GM18858 (cell line): ENCODE measurements at regions not wholly inside any gene's neighbourhood (a gene's known extent, or its start where the extent isn't known, plus 50 kb on each side); places are given as distances from the start of the nearest gene placed in this dataset.
"Not testable (repeated sequence)": the region's sequence is repeated elsewhere in the genome, so short reads cannot be mapped to it uniquely, and the experiment has no call there.

Experiments used
- ATAC-seq: cut with Tn5 transposase; IDR thresholded peaks from one replicate; pipeline ENCODE4 v1.9.1; 2021; ENCODE audit not compliant: unreplicated experiment

DNA sequence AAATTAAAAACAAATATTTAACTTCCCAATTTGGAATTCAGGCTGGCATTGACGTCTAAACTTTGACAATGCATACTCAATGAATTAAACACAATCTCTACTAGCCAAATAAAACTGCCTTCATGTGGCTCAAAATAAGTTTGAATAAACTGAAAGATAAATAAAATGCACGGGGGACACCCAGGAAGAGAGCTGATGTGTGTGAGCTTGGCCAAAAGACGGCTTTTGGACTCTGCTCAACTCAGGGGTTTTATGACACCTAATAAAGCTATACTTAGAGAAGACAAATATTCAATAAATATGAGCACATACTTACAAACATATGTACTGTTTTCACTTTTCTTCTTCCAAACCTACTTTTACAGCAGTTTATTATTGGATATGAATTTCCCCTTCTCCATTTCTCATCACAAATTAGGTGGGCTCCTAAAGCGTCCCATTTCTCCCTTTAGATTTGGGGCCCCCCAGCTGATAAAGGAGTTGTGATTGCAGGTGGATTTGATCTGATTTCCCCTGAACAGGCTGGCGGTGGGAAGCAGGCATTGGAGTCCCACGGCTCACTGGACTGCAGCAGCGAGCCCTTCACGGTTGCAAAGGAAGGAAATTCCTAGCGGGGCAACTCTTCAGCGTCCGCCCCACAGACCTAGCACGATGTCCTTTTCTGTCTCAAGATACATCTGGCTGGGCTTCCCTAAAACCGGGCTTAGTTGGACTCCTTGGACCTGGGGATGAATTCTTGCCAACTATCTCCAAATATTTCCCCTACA, 79.6 kb downstream of the INSIG1 start:
- no peak for ATAC-seq

GRCh38 chr7:155377838-155378579, 79.9 kb upstream of the EN2 start:
- no peak for ATAC-seq

DNA sequence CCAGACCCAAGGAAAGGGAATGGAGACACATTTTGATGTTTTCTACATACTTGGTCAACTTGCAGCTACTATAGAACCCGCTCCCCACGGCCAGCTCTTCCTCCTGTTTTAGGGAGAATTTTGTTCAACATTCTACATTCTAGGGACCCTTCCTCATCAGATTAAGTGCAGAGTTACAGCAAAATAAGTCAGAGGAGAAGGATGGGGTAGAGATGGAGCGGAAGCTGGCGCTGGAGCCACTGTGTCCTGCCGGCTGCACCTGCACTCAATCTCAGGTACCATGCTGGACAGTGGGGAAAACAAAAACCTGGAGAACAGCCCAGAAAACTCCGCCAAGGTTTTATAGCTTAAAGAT, 79.4 kb upstream of the EN2 start:
- no peak for ATAC-seq

- ATAC-seq, result no peak
These were observed 78.7 kb upstream of the EN2 start for GRCh38 chr7:155378959-155379871.

DNA sequence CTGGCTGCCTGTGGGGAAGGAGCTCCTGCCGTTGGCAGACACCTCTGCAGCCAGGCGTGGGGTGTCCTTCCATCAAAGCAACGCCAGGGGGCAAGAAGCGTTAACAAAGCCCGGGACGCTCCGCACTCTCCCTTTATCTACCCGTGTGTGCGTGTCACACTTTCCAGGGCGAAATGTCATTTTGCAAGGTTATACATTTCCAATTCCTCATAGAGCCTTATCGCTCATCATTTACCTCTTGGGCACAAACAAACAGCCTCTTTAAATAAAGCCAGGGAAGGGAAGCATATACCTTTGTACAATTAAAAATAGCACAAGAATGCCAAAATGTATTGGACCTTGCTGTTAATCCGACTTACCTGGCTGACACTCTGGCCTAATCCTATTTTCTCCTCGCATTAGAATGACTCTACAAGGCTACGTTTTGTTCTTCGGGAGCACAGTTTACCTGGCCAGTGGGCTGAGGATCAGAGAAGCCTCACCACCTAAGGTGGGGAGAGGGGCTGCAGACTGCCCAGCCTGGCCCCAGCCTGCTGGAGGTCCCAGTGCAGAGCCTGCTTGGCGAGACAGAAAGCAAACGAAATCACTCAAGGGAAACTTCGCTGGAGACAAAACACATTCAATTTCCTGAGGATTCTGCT, 77.6 kb upstream of the EN2 start:
- ATAC-seq, result peak; percentile 77

GRCh38 chr7:155380976-155381851, 76.7 kb upstream of the EN2 start:
- ATAC-seq, result no peak

- ATAC-seq, result no peak
These were observed 75.8 kb upstream of the EN2 start for GRCh38 chr7:155381852-155382801.

GRCh38 chr7:155382802-155383171, 75.1 kb upstream of the EN2 start:
- no peak for ATAC-seq

DNA sequence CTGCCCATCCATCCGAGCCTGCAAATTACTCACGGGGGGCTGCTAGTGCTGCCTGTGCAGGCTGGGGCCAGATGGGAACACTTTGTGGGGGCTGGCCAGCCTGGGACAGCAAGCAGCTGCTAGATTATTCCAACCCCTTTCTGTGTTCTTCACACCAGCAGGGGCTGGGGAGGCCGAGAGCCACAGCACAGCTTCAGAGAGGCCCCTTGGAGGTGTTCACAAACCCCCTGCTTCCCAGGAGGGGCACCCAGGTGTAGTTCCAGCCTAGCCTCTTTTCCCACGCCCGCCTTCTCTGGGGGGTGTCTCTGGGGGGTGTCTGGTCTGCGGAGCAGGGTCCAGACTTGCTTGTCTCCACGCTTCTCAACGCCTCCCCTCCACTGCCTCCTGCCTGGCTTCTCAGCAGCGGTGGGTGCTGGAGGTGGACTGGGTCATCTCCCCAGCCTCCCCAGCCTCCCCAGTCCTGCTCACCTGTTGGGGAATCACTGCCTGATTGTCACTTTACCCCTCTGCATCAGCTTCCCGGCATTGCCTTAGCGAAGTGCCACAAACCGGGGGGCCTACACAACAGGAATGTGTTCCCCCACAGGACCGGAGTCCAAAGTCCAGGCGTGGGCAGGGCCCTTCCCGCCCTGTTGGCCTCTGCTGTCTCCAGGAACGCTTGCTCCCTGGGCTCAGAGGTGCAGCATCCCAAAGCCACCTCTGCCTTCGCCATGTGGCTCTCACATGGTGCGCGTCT, 74.0 kb upstream of the EN2 start:
- no peak for ATAC-seq

DNA sequence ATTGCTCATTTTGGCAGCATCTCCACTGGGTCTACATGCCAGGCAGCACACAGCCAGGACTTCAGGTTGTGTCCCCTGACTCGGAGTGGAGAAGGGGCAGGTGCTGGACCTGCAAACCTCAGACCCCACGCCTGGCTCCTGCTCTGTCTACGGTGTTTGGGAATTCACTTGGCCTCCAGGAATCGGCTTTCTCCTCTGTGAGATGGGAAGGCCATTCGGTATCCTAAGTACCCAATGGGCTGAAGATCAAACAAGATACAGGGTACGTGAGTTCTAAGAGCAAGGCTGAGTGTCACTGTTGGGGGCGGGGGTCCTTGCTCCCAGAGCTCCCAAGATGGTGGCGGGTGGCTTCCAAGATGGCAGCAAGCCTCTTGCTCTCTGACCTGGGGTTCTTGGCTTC, 73.2 kb upstream of the EN2 start:
- no peak for ATAC-seq

DNA sequence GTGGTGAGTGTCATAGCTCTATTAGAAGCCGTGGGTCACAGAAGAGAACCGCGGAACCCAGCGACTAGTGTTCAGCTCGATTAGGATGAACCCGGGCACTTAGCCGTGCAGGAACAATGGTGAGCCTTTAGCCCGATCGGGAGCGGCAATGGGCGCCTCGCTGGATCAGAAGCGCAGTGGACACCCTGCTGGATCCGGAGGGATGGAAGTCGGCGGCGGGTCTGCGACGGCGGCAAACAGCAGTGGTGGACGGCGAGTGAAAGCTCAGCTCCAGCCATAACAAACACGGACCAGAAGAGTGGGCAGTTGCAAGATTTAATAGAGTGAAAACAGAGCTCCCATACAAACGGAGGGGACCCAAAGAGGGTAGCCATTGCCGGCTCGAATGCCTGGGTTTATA, 72.7 kb upstream of the EN2 start:
- ATAC-seq, result not testable (repeated sequence)

GRCh38 chr7:155386608-155387007, 71.3 kb upstream of the EN2 start:
- no peak for ATAC-seq

DNA sequence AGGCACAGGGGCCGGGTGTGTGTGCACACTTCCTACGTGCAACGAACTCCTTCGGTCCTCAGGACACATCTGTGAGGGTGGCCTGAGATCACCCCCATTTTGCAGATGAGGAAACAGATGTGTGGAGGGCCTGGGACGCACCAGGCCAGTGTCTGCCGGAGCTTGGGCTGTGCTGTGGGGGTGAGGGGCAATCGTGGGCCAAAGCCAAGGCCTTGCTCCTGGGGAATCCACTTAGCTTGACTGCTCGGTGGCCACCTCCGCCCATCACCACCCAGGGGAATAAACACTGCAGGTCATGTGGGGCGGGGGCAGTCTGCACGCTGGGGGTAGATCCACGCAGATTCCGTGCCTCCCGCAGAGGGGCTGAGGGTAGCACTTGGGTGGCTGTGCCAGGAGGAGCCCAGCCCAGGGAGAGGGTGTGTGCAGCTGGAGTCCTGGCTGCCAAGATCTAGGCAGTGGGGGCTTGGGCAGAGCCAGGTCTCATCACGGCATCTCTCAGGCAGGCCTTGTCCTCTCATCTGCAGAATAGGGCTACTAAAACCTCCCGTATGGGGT, 70.8 kb upstream of the EN2 start:
- no peak for ATAC-seq

DNA sequence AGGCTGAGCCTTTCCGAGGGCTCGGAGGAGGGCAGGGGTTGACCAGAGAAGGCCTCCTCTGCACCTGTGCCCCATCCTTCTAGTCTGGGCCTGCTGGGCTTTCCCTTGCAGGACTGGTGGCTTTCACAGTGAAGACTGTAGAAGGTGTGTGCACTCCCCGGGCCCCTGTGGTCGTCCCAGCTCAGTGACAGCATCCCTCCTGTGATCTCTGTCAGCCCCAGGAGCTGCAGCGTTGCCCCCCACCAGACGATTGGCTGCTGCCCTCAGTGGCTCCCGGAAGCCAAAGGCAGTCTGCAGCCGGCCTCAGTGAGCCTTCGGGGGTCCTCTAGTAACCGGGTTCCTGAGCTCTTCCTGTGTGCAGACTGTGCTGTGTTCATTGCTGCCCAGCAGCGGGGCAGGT, 69.4 kb upstream of the EN2 start:
- no peak for ATAC-seq

GRCh38 chr7:155391414-155391813, 66.5 kb upstream of the EN2 start:
- no peak for ATAC-seq

- no peak for ATAC-seq
These were observed 65.0 kb upstream of the EN2 start for GRCh38 chr7:155392726-155393570.

GRCh38 chr7:155394413-155394812, 63.5 kb upstream of the EN2 start:
- ATAC-seq, result no peak
